ENCODE measurements at regions not wholly inside any gene's neighbourhood (a gene's known extent, or its start where the extent isn't known, plus 50 kb on each side); places are given as distances from the start of the nearest gene placed in this dataset.

- H3K4me3 ChIP-seq (ENCODE audit: low read depth, low read length, poor library complexity, severe bottlenecking): no peak overlapping the region
- no peaks in the 10 kb centered on the region for H3K79me2 ChIP-seq (ENCODE audit: insufficient read depth, low read depth, low read length)
- no peaks in the 10 kb centered on the region for H3K36me3 ChIP-seq (ENCODE audit: insufficient read depth, low read length)
- TF ChIP-seq EZH2phosphoT487 (IDR thresholded peaks at IDR 0.05; ENCODE audit: borderline replicate concordance, low read depth, low read length): no peak
- TF ChIP-seq CTCF (conservative IDR thresholded peaks at IDR 0.05; ENCODE audit: low read length): no peak
- no peaks in the 10 kb centered on the region for H3K9me2 ChIP-seq (ENCODE audit: insufficient read depth, low read length)
- intact Hi-C loops (cut with micrococcal nuclease; ENCODE audit: unreplicated experiment): no loop called here
- DNase-seq (ENCODE audit: low spot score): no peak
- H3K27ac ChIP-seq (ENCODE audit: low read depth, low read length, poor library complexity, severe bottlenecking): no peak overlapping the region
- no peaks in the 10 kb centered on the region for H3K9me3 ChIP-seq (ENCODE audit: low read length)
- BruUV-seq (replicated peaks): no TSS peak
- no peak overlapping the region for H3K4me2 ChIP-seq (ENCODE audit: low read length)
- no peak overlapping the region for H2AFZ ChIP-seq (ENCODE audit: low read length)
- no peaks in the 10 kb centered on the region for H4K20me1 ChIP-seq (ENCODE audit: insufficient read depth, low read length)
- H3K4me1 ChIP-seq (ENCODE audit: insufficient read depth, low read length, poor library complexity, severe bottlenecking): no peaks in the 10 kb centered on the region
- POLR2A ChIA-PET: interaction anchor here (0.7 kb wide), 1 partner anchor 125 kb away, joined by 3 read pairs; no protein-coding TSS in a partner anchor
- CTCF ChIA-PET (ENCODE audit: unreplicated experiment): no interaction called here
Observed at GRCh38 chr9:89659891-89660685, 55.3 kb downstream of the GADD45G start.

GRCh38 chr9:89661391-89661949 is 56.7 kb downstream of the GADD45G start:
- Histone ChIP-seq H3K4me2 (ENCODE audit: low read length) (no peak overlapping the region), H3K4me3 (ENCODE audit: low read depth, low read length, poor library complexity, severe bottlenecking) (no peak overlapping the region), H3K9me2 (ENCODE audit: insufficient read depth, low read length) (no peaks in the 10 kb centered on the region), H4K20me1 (ENCODE audit: insufficient read depth, low read length) (no peaks in the 10 kb centered on the region), H3K79me2 (ENCODE audit: insufficient read depth, low read depth, low read length) (no peaks in the 10 kb centered on the region), H2AFZ (ENCODE audit: low read length) (no peak overlapping the region), H3K9me3 (ENCODE audit: low read length) (no peaks in the 10 kb centered on the region), H3K27ac (ENCODE audit: low read depth, low read length, poor library complexity, severe bottlenecking) (no peak overlapping the region), H3K4me1 (ENCODE audit: insufficient read depth, low read length, poor library complexity, severe bottlenecking) (no peaks in the 10 kb centered on the region), H3K36me3 (ENCODE audit: insufficient read depth, low read length) (no peaks in the 10 kb centered on the region)
- POLR2A ChIA-PET: no interaction called here
- DNase-seq (ENCODE audit: low spot score): no peak
- intact Hi-C loops (cut with micrococcal nuclease; ENCODE audit: unreplicated experiment): no loop called here
- TF ChIP-seq EZH2phosphoT487 (IDR thresholded peaks at IDR 0.05; ENCODE audit: borderline replicate concordance, low read depth, low read length) (no peak), CTCF (conservative IDR thresholded peaks at IDR 0.05; ENCODE audit: low read length) (no peak)
- no TSS peak for BruUV-seq (replicated peaks)
- CTCF ChIA-PET (ENCODE audit: unreplicated experiment): no interaction called here

All from OCI-LY7 (cell line).